Muscle of leg (tissue), 3 donors: ENCODE measurements at regions not wholly inside any gene's neighbourhood (a gene's known extent, or its start where the extent isn't known, plus 50 kb on each side); places are given as distances from the start of the nearest gene placed in this dataset.
"Not testable (repeated sequence)": the region's sequence is repeated elsewhere in the genome, so short reads cannot be mapped to it uniquely, and the experiment has no call there.

Experiments
- DNase-seq: peaks from one replicate; pipeline ENCODE4 v3.0.0; 2013
- H3K27ac ChIP-seq: one replicate; pipeline ENCODE4 v1.5.1; 2013; ENCODE audit warnings: mild to moderate bottlenecking, low read length, control low read depth
- H3K27me3 ChIP-seq: one replicate; pipeline ENCODE4 v1.6.1; 2013; ENCODE audit warnings: low read length; ENCODE audit not compliant: control insufficient read depth, insufficient read depth
- H3K36me3 ChIP-seq: one replicate; pipeline ENCODE4 v1.6.1; 2013; ENCODE audit warnings: low read length; ENCODE audit not compliant: control insufficient read depth, insufficient read depth
- H3K4me1 ChIP-seq: one replicate; pipeline ENCODE4 v1.6.1; 2013; ENCODE audit warnings: low read length; ENCODE audit not compliant: control insufficient read depth, insufficient read depth
- H3K4me3 ChIP-seq: one replicate; pipeline ENCODE4 v1.5.1; 2013; ENCODE audit warnings: low read length, control low read depth
- H3K9me3 ChIP-seq: replicated peaks from 2 replicates; pipeline ENCODE4 v1.6.1; 2013; ENCODE audit warnings: low read depth, low read length; ENCODE audit not compliant: control insufficient read depth
- WGBS: methylation state at CpG from one replicate; pipeline ENCODE4 v1.1.5; 2013; ENCODE audit warnings: missing lambda C conversion rate; ENCODE audit not compliant: insufficient coverage; 5-methylcytosine and 5-hydroxymethylcytosine counted together

DNA sequence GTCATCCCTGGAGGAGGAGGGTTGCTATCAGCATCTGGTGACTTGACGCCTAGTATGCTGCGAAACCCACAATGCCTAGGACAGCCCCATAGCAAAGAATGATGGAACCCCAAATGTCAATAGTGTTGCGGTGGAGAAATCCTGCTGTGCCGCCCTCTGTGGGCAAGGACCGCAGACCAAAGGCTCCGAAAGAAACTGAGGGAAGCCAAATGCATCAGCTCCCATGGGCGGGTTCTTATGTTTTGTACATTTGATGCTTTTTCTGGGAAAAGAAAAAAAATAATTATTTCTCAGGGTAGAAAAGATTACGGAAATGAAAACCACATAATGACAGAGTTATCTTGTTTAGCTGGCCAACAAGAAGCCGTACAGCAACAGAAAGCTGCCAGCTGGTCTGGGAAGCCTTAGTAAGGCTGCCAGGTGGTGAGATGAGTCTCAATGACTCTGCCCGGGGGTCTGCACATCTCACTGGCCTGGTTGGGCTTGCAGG is 95.0 kb upstream of the TBL1X start:
- H3K27me3 ChIP-seq, result peaks cover 29% of the 10 kb centered on the region
- no peak overlapping the region for H3K4me3 ChIP-seq
- no peak overlapping the region for H3K27ac ChIP-seq
- H3K4me1 ChIP-seq, result no peaks in the 10 kb centered on the region
- DNase-seq, result no peak
- no peaks in the 10 kb centered on the region for H3K36me3 ChIP-seq
- no peaks in the 10 kb centered on the region for H3K9me3 ChIP-seq
- WGBS, result 86% methylated on average over 6 of the region's 10 CpGs

DNA sequence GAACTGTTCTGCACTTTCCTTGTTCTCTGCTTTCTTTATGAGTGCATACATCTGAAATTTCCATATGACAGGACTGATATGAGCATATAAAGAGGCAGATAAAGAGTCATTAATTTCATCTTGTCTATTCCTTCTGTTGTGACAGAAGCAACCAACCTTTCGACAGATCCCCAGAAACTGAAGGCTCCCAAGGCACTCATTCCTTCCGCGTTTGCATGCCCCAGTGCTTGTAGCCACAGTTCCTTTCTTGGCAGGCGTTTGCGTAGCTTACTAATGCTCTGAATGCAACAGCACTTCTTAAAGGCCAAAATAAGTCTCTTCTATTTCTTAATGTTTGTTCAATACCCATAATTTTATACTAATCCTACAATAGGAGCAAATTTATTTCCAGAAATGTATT is 94.0 kb upstream of the TBL1X start:
- WGBS, result 59% methylated on average over 3 of the region's 5 CpGs
- H3K9me3 ChIP-seq, result no peaks in the 10 kb centered on the region
- H3K4me3 ChIP-seq, result no peak overlapping the region
- no peaks in the 10 kb centered on the region for H3K4me1 ChIP-seq
- no peaks in the 10 kb centered on the region for H3K36me3 ChIP-seq
- no peak overlapping the region for H3K27ac ChIP-seq
- H3K27me3 ChIP-seq, result peaks cover 28% of the 10 kb centered on the region
- DNase-seq, result peak; percentile 60

DNA sequence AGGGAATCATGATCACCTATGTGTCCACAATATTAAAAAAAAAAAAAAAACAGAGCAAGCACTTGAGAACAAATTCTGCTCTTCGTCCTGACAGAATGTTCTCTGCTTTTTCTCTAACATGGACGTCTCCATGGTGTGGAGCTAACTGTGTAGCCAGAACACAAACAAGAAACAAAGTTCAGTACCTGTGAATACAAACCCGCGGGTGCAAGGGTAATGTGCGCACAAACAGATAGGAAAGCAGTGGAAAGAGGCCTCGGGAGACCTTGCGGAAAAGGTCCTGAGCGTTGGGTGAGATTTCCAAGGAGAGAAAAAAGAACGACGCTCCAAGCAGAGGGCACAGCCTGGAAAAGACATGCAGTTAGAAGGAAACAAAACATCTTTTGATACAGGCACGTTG is 92.0 kb upstream of the TBL1X start:
- no peaks in the 10 kb centered on the region for H3K9me3 ChIP-seq
- 83% methylated on average over 9 of the region's 11 CpGs for WGBS
- no peaks in the 10 kb centered on the region for H3K36me3 ChIP-seq
- H3K4me3 ChIP-seq, result no peak overlapping the region
- no peak for DNase-seq
- no peaks in the 10 kb centered on the region for H3K4me1 ChIP-seq
- no peak overlapping the region for H3K27ac ChIP-seq
- peaks cover 22% of the 10 kb centered on the region for H3K27me3 ChIP-seq

DNA sequence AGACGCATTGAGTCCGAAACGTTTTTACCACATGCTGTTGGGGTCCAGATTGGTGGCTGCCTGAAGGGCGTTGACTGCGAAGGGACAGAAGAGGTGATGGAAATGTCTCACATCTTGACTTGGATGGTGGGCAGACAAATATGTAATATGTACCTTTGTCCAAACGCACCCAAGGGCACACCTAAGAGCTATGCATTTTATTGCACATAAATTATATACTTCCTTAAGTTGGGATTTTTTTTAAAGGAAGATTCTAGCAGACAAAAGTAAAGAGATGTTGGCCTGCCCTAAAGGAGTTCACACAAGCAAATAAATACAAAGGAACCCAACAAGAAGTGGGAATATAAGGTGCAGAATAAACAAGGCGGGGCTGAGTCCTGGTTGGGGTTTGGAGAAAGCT is 91.1 kb upstream of the TBL1X start:
- H3K27ac ChIP-seq, result no peak overlapping the region
- no peaks in the 10 kb centered on the region for H3K4me1 ChIP-seq
- H3K9me3 ChIP-seq, result no peaks in the 10 kb centered on the region
- DNase-seq, result no peak
- WGBS, result 77% methylated on average over 5 of the region's 7 CpGs
- H3K4me3 ChIP-seq, result no peak overlapping the region
- H3K27me3 ChIP-seq, result peaks cover 22% of the 10 kb centered on the region
- no peaks in the 10 kb centered on the region for H3K36me3 ChIP-seq

DNA sequence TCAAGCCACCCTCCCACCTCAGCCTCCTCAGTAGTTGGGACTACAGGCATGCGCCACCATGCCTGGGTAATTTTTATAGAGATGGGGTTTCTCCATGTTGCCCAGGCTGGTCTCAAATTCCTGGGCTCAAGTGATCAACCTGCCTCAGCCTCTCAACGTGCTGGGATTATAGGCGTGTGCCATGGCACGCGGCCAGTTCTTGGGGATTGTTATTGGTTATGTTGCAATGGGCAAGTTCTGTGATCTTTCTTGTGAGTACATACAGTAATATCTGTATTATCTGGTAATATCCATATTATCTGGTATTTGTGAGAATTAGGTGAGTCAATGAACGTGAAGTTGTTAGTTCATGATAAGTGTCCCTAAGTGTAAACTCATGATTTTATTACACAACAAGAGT is 90.3 kb upstream of the TBL1X start:
- WGBS, result no CpG with 5 or more reads among the region's 6 CpGs
- no peak for DNase-seq
- no peak overlapping the region for H3K4me3 ChIP-seq
- no peaks in the 10 kb centered on the region for H3K4me1 ChIP-seq
- H3K36me3 ChIP-seq, result no peaks in the 10 kb centered on the region
- H3K27ac ChIP-seq, result no peak overlapping the region
- H3K27me3 ChIP-seq, result peaks cover 19% of the 10 kb centered on the region
- no peaks in the 10 kb centered on the region for H3K9me3 ChIP-seq

DNA sequence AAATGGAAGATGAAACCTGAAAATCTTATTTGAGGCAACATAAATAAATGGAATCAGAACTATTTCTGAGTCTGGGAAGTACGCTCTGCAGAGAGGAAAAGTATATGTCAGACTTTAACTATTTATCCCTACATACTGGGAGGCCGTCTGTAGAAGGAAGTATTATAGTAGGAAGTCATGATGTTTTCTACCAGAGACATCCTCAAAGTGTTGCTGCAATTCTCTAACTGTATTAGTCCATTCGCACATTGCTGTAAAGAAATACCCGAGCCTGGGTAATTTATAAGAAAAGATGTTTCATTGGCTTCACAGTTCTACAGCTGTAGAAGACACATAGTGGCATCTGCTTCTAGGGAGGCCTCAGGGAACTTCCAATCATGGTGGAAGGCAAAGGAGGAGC is 88.7 kb upstream of the TBL1X start:
- H3K36me3 ChIP-seq, result no peaks in the 10 kb centered on the region
- peaks cover 17% of the 10 kb centered on the region for H3K27me3 ChIP-seq
- H3K4me3 ChIP-seq, result no peak overlapping the region
- 83% methylated on average over 1 of the region's 4 CpGs for WGBS
- no peaks in the 10 kb centered on the region for H3K9me3 ChIP-seq
- no peak overlapping the region for H3K27ac ChIP-seq
- DNase-seq, result no peak
- H3K4me1 ChIP-seq, result no peaks in the 10 kb centered on the region

DNA sequence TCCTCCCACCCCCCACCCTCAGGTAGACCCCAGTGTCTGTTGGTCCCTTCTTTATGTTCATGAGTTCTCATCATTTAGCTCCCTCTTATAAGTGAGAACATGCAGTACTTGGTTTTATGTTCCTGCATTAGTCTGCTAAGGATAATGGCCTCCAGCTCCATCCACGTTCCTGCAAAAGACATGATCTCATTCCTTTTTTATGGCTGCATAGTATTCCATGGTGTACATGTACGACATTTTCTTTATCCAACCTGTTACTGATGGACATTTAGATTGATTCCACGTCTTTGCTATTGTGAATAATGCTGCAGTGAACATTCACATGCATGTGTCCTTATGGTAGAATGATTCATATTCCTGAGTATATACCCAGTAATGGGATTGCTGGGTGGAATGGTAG is 87.6 kb upstream of the TBL1X start:
- peaks cover 19% of the 10 kb centered on the region for H3K27me3 ChIP-seq
- not testable (repeated sequence) for DNase-seq, H3K4me3 ChIP-seq, H3K4me1 ChIP-seq, H3K27ac ChIP-seq, H3K9me3 ChIP-seq, H3K36me3 ChIP-seq
- WGBS, result no CpG with 5 or more reads among the region's 3 CpGs

DNA sequence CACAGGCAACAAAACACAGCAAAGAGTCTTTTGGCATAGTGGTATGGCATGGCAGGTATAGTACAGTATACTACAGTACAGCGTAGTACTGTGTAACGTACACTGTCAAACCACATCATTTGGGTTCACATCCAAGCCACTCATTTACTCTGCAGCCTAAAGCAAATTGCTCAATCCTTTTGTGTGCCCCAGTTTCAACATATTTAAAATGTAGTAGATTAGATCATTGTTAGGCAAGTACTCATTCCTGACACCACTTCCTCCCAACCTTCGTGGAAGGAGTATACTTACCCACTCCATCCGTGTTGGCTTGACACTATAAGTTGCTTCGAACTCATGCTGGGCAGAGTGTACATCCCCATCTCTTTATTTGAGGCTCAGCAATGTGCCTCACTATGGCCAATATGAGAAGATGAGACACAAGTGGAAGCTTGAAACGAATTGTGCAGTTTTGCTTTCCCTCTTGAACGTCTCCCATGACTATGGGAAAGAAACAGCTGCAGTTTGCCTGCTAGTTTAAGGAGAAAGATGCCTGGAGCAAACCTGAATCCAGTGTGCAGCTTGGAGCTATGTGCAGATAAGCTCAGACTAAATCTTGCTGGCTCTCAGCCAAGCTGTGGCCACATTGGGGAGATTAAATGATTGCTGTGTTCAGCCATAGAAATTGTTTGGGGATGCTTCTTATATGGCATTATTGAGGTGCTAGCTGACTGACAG is 85.7 kb upstream of the TBL1X start:
- Histone ChIP-seq H3K27ac (no peak overlapping the region), H3K9me3 (no peaks in the 10 kb centered on the region), H3K27me3 (peaks cover 13% of the 10 kb centered on the region), H3K4me3 (no peak overlapping the region), H3K4me1 (no peaks in the 10 kb centered on the region), H3K36me3 (no peaks in the 10 kb centered on the region)
- 71% methylated on average over 3 of the region's 7 CpGs for WGBS
- no peak for DNase-seq

DNA sequence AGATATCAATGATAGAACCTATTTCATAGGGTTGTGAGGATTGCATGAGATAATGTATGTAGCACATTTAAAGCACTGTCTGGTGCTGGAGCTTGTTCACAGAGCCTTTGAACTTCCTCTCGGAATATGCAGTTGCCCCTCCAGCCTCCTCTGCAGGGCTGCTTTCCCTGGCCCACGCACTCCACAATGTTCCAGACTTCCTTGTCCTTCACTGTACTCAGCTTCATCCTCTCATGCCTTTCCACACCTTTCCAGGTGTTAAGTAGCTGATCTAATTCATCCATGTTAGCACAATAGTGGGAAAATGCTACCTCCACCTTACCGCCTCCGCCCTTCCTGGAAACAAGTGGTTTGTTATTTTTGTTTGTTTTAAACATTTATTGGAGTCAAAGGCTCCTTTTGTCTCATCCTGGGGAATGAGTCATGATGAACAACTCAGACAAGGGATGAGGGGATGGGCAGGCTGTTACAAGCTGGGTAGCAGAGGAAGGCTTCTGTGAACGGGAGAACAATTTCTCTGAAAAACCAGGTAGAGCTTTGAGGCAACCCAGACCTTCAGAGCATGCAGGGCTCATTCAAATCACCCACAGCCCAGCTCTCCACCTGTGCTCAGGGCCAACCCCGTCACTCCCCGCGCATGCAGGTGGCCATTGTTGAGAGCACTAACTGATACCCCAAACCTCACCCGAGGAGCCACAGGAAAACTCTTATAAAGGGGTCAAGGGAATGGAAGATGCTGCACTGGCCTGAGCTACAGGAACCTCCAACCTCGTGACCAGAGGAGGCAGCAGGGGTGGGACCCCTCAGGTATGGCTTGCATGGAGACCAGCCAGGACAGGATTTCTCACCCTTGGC is 84.9 kb upstream of the TBL1X start:
- H3K9me3 ChIP-seq, result no peaks in the 10 kb centered on the region
- H3K27ac ChIP-seq, result no peak overlapping the region
- WGBS, result 82% methylated on average over 6 of the region's 10 CpGs
- H3K4me1 ChIP-seq, result no peaks in the 10 kb centered on the region
- peaks cover 10% of the 10 kb centered on the region for H3K27me3 ChIP-seq
- no peak for DNase-seq
- no peak overlapping the region for H3K4me3 ChIP-seq
- H3K36me3 ChIP-seq, result no peaks in the 10 kb centered on the region

DNA sequence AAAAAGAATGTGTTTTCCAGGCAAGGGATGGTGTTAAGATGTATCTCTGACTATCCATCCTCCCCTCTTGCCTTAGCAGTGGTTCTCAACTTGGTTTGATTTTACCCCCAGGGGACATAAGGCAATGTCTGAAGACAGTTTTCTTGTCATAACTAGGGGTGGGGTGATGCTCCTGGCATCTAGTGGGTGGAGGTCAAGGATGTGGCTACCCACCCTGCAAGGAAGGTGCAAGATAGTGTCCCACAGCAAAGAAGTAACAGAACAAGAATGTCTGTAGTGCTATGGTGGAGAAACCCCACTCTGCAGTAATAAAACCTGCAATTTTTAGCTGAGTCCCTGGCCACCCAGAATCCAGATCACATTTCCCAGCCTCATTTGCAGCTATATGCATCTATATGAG is 81.2 kb upstream of the TBL1X start:
- DNase-seq, result no peak
- Histone ChIP-seq H3K4me3 (no peak overlapping the region), H3K27me3 (peaks cover 13% of the 10 kb centered on the region), H3K9me3 (no peaks in the 10 kb centered on the region), H3K27ac (no peak overlapping the region), H3K4me1 (no peaks in the 10 kb centered on the region), H3K36me3 (no peaks in the 10 kb centered on the region)
